Glutamatergic neuron (in vitro differentiated cells): ENCODE measurements at regions not wholly inside any gene's neighbourhood (a gene's known extent, or its start where the extent isn't known, plus 50 kb on each side); places are given as distances from the start of the nearest gene placed in this dataset.
"Not testable (repeated sequence)": the region's sequence is repeated elsewhere in the genome, so short reads cannot be mapped to it uniquely, and the experiment has no call there.

ENCODE experiments used
- DNase-seq: peaks from one replicate; pipeline ENCODE4 v3.0.0; 2022
- H3K27ac Mint-ChIP-seq: one replicate; pipeline ENCODE4 v1.8.0; 2020; ENCODE audit warnings: mild to moderate bottlenecking, mixed read lengths, inconsistent platforms; ENCODE audit not compliant: unreplicated experiment
- H3K27me3 Mint-ChIP-seq: one replicate; pipeline ENCODE4 v1.8.0; 2020; ENCODE audit warnings: mild to moderate bottlenecking, moderate library complexity, mixed read lengths, inconsistent platforms; ENCODE audit not compliant: unreplicated experiment
- H3K36me3 Mint-ChIP-seq: one replicate; pipeline ENCODE4 v1.8.0; 2020; ENCODE audit warnings: mild to moderate bottlenecking, mixed read lengths, inconsistent platforms; ENCODE audit not compliant: unreplicated experiment
- H3K4me1 Mint-ChIP-seq: one replicate; pipeline ENCODE4 v1.8.0; 2020; ENCODE audit warnings: mild to moderate bottlenecking, low read depth, mixed read lengths, inconsistent platforms; ENCODE audit not compliant: unreplicated experiment
- H3K4me3 Mint-ChIP-seq: one replicate; pipeline ENCODE4 v1.8.0; 2020; ENCODE audit warnings: mild to moderate bottlenecking, mixed read lengths, inconsistent platforms; ENCODE audit not compliant: unreplicated experiment
- H3K9me3 Mint-ChIP-seq: one replicate; pipeline ENCODE4 v1.8.0; 2020; ENCODE audit warnings: mild to moderate bottlenecking, moderate library complexity, mixed read lengths, inconsistent platforms; ENCODE audit not compliant: unreplicated experiment
- TF ChIP-seq, protein P1 (sequence below): fragments of 200-600 bp; sonication (generic); IDR thresholded peaks from one replicate; pipeline ENCODE4 v1.5.0; 2021; ENCODE audit not compliant: partially characterized antibody, unreplicated experiment

DNA sequence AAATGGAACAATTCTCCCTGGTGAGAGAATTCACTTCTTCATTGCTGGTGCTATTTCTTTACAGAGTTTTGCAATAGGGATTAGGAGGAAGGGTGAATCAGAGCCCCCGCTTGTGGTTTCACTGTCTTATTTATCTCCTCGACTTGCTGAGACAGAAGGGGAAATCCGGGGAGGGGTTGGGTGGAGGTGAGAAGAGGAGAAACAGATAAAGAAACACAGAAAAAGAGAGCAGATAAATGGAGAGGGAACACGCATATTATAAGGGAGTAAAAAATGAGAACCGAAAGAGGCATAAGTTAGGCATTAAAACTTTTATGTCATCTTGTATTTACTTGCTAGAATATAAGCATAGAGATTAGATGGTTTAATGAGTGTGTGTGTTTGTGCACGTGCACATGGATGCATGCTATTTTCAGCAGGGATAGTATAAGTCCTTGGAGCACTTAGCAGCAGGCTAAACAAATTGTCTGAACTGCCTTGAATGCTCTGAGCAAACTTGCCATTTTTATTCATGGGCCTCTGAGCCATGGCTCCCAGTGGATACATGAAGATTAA lies 105.0 kb downstream of the OLIG3 start:
- Mint-ChIP-seq H3K9me3 (peaks cover 3% of the 10 kb centered on the region), H3K4me1 (no peaks in the 10 kb centered on the region), H3K27me3 (peaks cover 2% of the 10 kb centered on the region), H3K36me3 (peaks cover 10% of the 10 kb centered on the region), H3K4me3 (no peak overlapping the region), H3K27ac (no peak overlapping the region)
- no peak for DNase-seq
- TF ChIP-seq, protein P1, sequence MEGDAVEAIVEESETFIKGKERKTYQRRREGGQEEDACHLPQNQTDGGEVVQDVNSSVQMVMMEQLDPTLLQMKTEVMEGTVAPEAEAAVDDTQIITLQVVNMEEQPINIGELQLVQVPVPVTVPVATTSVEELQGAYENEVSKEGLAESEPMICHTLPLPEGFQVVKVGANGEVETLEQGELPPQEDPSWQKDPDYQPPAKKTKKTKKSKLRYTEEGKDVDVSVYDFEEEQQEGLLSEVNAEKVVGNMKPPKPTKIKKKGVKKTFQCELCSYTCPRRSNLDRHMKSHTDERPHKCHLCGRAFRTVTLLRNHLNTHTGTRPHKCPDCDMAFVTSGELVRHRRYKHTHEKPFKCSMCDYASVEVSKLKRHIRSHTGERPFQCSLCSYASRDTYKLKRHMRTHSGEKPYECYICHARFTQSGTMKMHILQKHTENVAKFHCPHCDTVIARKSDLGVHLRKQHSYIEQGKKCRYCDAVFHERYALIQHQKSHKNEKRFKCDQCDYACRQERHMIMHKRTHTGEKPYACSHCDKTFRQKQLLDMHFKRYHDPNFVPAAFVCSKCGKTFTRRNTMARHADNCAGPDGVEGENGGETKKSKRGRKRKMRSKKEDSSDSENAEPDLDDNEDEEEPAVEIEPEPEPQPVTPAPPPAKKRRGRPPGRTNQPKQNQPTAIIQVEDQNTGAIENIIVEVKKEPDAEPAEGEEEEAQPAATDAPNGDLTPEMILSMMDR: no peak

DNA sequence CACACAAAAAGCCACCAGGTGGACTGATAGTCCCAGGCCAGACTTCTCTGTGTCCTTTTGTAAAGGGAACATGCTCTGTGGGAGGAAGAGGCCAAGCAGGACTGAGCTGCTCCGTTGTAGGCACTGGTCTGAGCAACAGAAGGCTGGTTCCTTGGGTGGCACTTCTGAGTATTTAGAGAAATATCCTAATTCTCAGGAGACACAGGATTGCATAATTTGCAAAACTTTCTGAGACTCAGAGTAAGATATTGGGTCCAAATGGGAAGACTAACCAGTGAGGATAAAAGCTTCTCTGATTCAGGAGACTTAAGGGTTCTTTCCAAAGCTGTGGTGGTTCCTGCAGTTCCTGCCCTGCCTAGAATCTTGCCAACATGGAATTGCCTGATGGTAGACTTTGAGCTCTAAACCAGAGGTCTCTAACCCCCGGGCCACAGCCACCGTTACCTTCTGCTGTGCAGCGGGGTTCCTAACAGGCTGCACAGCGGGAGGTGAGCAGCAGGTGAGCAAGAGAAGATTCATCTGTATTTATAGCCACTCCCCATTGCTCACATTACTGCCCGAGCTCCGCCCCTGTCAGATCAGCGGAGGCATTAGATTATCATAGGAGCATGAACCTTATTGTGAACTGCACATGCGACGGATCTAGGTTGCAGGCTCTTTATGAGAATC lies 107.0 kb downstream of the OLIG3 start:
- Mint-ChIP-seq H3K27me3 (peaks cover 2% of the 10 kb centered on the region), H3K9me3 (peaks cover 3% of the 10 kb centered on the region), H3K4me3 (no peak overlapping the region), H3K36me3 (peaks cover 10% of the 10 kb centered on the region), H3K4me1 (no peaks in the 10 kb centered on the region), H3K27ac (no peak overlapping the region)
- TF ChIP-seq, protein P1: no peak
- no peak for DNase-seq

GRCh38 chr6:137383287-137383686 lies 110.9 kb downstream of the OLIG3 start:
- not testable (repeated sequence) for H3K27ac Mint-ChIP-seq, H3K4me3 Mint-ChIP-seq, H3K9me3 Mint-ChIP-seq, DNase-seq, H3K4me1 Mint-ChIP-seq, H3K27me3 Mint-ChIP-seq
- H3K36me3 Mint-ChIP-seq: peaks cover 21% of the 10 kb centered on the region

DNA sequence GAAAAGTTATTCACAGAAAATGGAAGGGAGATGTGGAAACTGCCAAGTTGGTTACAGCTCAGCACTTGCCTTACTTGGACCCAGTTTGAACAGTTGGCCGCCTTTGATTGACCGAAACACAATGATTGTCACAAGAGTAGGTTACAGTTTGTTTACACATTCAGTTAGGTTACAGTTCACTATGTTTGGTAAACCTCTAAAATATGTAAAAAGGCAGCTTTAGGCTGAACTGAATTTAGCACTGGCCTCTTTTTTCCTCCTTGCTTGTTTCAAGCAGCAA lies 116.2 kb downstream of the OLIG3 start:
- Mint-ChIP-seq H3K4me3 (no peak overlapping the region), H3K27me3 (no peaks in the 10 kb centered on the region), H3K4me1 (no peaks in the 10 kb centered on the region), H3K27ac (no peak overlapping the region), H3K36me3 (peaks cover 11% of the 10 kb centered on the region), H3K9me3 (no peaks in the 10 kb centered on the region)
- no peak for DNase-seq
- TF ChIP-seq, protein P1: no peak

GRCh38 chr6:137373296-137373695 lies 120.9 kb downstream of the OLIG3 start:
- TF ChIP-seq, protein P1: no peak
- H3K4me1 Mint-ChIP-seq: peaks cover 4% of the 10 kb centered on the region
- no peaks in the 10 kb centered on the region for H3K9me3 Mint-ChIP-seq
- no peaks in the 10 kb centered on the region for H3K27me3 Mint-ChIP-seq
- peaks cover under 1% of the 10 kb centered on the region for H3K36me3 Mint-ChIP-seq
- DNase-seq: no peak
- no peak overlapping the region for H3K27ac Mint-ChIP-seq
- no peak overlapping the region for H3K4me3 Mint-ChIP-seq
